Activated B cell treated with CpG ODN at 0.5 μM for 24 hours (primary cell): ENCODE measurements at regions not wholly inside any gene's neighbourhood (a gene's known extent, or its start where the extent isn't known, plus 50 kb on each side); places are given as distances from the start of the nearest gene placed in this dataset.

Experiments
- ATAC-seq: fragments of 200-7000 bp; cut with Tn5 transposase; one replicate; pipeline ENCODE4 v1.10.0; 2021; ENCODE audit warnings: low read depth, mild to moderate bottlenecking, moderate library complexity
- CTCF ChIA-PET: fragments of 350-600 bp; sonication (Branson Sonifier 250); formaldehyde crosslinking; loops from one replicate; lab custom pipeline; 2021; ENCODE audit warnings: antibody characterized with exemption; lab: Charles Lee
- POLR2A ChIA-PET: fragments of 350-600 bp; sonication (Branson Sonifier 250); formaldehyde crosslinking; loops from one replicate; lab custom pipeline; 2021; ENCODE audit warnings: antibody characterized with exemption; lab: Charles Lee
- DNase-seq: peaks from one replicate; pipeline ENCODE4 v3.0.0; 2022
- H3K27ac Mint-ChIP-seq: one replicate; pipeline ENCODE4 v1.8.0; 2020; ENCODE audit warnings: mixed read lengths
- H3K27me3 Mint-ChIP-seq: one replicate; pipeline ENCODE4 v1.8.0; 2021; ENCODE audit warnings: mixed read lengths
- H3K36me3 Mint-ChIP-seq: one replicate; pipeline ENCODE4 v1.8.0; 2021; ENCODE audit warnings: low read depth, mixed read lengths
- H3K4me1 Mint-ChIP-seq: one replicate; pipeline ENCODE4 v1.8.0; 2021; ENCODE audit warnings: mixed read lengths
- H3K4me3 Mint-ChIP-seq: one replicate; pipeline ENCODE4 v1.8.0; 2020; ENCODE audit warnings: mild to moderate bottlenecking, mixed read lengths
- H3K9me3 Mint-ChIP-seq: one replicate; pipeline ENCODE4 v1.8.0; 2020; ENCODE audit warnings: mixed read lengths
- CTCF ChIP-seq: fragments of 200-600 bp; IDR thresholded peaks from one replicate; pipeline ENCODE4 v1.8.0; 2022; ENCODE audit warnings: antibody characterized with exemption, mild to moderate bottlenecking
- intact Hi-C: fragments of 100-400 bp; cut with micrococcal nuclease; formaldehyde crosslinking; loops from one replicate; pipeline ENCODE4 v1.15.1; 2024

GRCh38 chr2:19138264-19138825 lies 220.1 kb downstream of the OSR1 start:
- ATAC-seq: no peak
- no peaks in the 10 kb centered on the region for H3K27me3 Mint-ChIP-seq
- H3K4me1 Mint-ChIP-seq: no peaks in the 10 kb centered on the region
- intact Hi-C loops: no loop called here
- no peak overlapping the region for H3K4me3 Mint-ChIP-seq
- ChIA-PET CTCF (interaction anchor here (1.2 kb wide), 1 partner anchor 21 kb away, joined by 3 read pairs; no protein-coding TSS in a partner anchor), POLR2A (no interaction called here)
- H3K9me3 Mint-ChIP-seq: no peaks in the 10 kb centered on the region
- no peak overlapping the region for H3K27ac Mint-ChIP-seq
- DNase-seq: no peak
- no peaks in the 10 kb centered on the region for H3K36me3 Mint-ChIP-seq
- no peak for TF ChIP-seq CTCF

GRCh38 chr2:19137433-19137832 lies 221.0 kb downstream of the OSR1 start:
- no peak for TF ChIP-seq CTCF
- no peak for DNase-seq
- ChIA-PET CTCF (no interaction called here), POLR2A (no interaction called here)
- ATAC-seq: no peak
- no peak overlapping the region for H3K27ac Mint-ChIP-seq
- H3K36me3 Mint-ChIP-seq: no peaks in the 10 kb centered on the region
- no peaks in the 10 kb centered on the region for H3K4me1 Mint-ChIP-seq
- peaks cover under 1% of the 10 kb centered on the region for H3K9me3 Mint-ChIP-seq
- H3K27me3 Mint-ChIP-seq: no peaks in the 10 kb centered on the region
- intact Hi-C loops: no loop called here
- H3K4me3 Mint-ChIP-seq: no peak overlapping the region

GRCh38 chr2:19132967-19133366 lies 225.5 kb downstream of the OSR1 start:
- no peaks in the 10 kb centered on the region for H3K4me1 Mint-ChIP-seq
- H3K27me3 Mint-ChIP-seq: no peaks in the 10 kb centered on the region
- POLR2A ChIA-PET: no interaction called here

GRCh38 chr2:19131871-19132270 lies 226.6 kb downstream of the OSR1 start:
- POLR2A ChIA-PET: no interaction called here
- Mint-ChIP-seq H3K27ac (no peak overlapping the region), H3K27me3 (no peaks in the 10 kb centered on the region), H3K9me3 (peaks cover 2% of the 10 kb centered on the region), H3K36me3 (no peaks in the 10 kb centered on the region), H3K4me3 (no peak overlapping the region), H3K4me1 (no peaks in the 10 kb centered on the region)
- no peak for TF ChIP-seq CTCF
- no peak for DNase-seq
- CTCF ChIA-PET: no interaction called here
- ATAC-seq: no peak
- intact Hi-C loops: no loop called here

More at GRCh38 chr2:19132967-19133366, 225.5 kb downstream of the OSR1 start:
- no peak for TF ChIP-seq CTCF
- DNase-seq (no peak), ATAC-seq (no peak)
- Mint-ChIP-seq H3K4me3 (no peak overlapping the region), H3K9me3 (peaks cover 2% of the 10 kb centered on the region), H3K36me3 (no peaks in the 10 kb centered on the region), H3K27ac (no peak overlapping the region)
- intact Hi-C loops: no loop called here
- CTCF ChIA-PET: no interaction called here

- Mint-ChIP-seq H3K27me3 (no peaks in the 10 kb centered on the region), H3K36me3 (no peaks in the 10 kb centered on the region)
Measured at GRCh38 chr2:19128148-19128547, 230.3 kb downstream of the OSR1 start.

More at GRCh38 chr2:19128148-19128547, 230.3 kb downstream of the OSR1 start:
- no peaks in the 10 kb centered on the region for H3K4me1 Mint-ChIP-seq
- DNase-seq (no peak), ATAC-seq (no peak)
- H3K9me3 Mint-ChIP-seq: peaks cover 2% of the 10 kb centered on the region
- intact Hi-C loops: no loop called here
- no peak overlapping the region for H3K4me3 Mint-ChIP-seq
- TF ChIP-seq CTCF: no peak
- no peak overlapping the region for H3K27ac Mint-ChIP-seq
- ChIA-PET POLR2A (no interaction called here), CTCF (no interaction called here)
